IMR-90 (cell line): ENCODE measurements at regions not wholly inside any gene's neighbourhood (a gene's known extent, or its start where the extent isn't known, plus 50 kb on each side); places are given as distances from the start of the nearest gene placed in this dataset.
A peak's percentile ranks its signal among the peaks of the same experiment; 100 is the strongest.

ENCODE experiments used
- ATAC-seq: fragments of 200-7000 bp; cut with Tn5 transposase; 2 replicates; pipeline ENCODE4 v1.9.1; 2020; ENCODE audit warnings: low read depth, mild to moderate bottlenecking, moderate library complexity
- BruUV-seq: library from RNA; stranded (reverse); fragments of 400-500 nt; replicated peaks from 2 replicates; lab custom pipeline; 2021; lab: Mats Ljungman, UMichigan
- CTCF ChIA-PET: fragments of 300-600 bp; formaldehyde crosslinking; extraction: SDS; loops from one replicate; lab custom pipeline; 2021; ENCODE audit warnings: antibody characterized with exemption; lab: Yijun Ruan, JAX
- POLR2A ChIA-PET: fragments of 300-600 bp; sonication (Branson Sonifier 250); formaldehyde crosslinking; loops from one replicate; lab custom pipeline; 2022; ENCODE audit warnings: antibody characterized with exemption; ENCODE audit not compliant: unreplicated experiment; lab: Charles Lee
- DNase-seq: peaks from one replicate; pipeline ENCODE4 v3.0.0; 2013
- H2AFZ ChIP-seq: replicated peaks from 2 replicates; pipeline ENCODE3; 2013; ENCODE audit warnings: low read length, mild to moderate bottlenecking; ENCODE audit not compliant: poor library complexity
- H2AK5ac ChIP-seq: 2 replicates; pipeline ENCODE4 v1.6.1; 2013; ENCODE audit warnings: low read depth, low read length, inconsistent platforms
- H2AK9ac ChIP-seq: replicated peaks from 2 replicates; pipeline ENCODE3; 2013; ENCODE audit warnings: mild to moderate bottlenecking, low read depth, low read length, moderate library complexity; ENCODE audit not compliant: poor library complexity
- H2BK120ac ChIP-seq: 2 replicates; pipeline ENCODE4 v1.6.1; 2013; ENCODE audit warnings: low read depth, low read length, inconsistent platforms
- H2BK15ac ChIP-seq: 3 replicates; pipeline ENCODE4 v1.6.1; 2013; ENCODE audit warnings: low read depth, low read length, inconsistent platforms
- H2BK20ac ChIP-seq: 2 replicates; pipeline ENCODE4 v1.6.1; 2013; ENCODE audit warnings: low read depth, mild to moderate bottlenecking, inconsistent platforms, low read length, moderate library complexity
- H2BK5ac ChIP-seq: 2 replicates; pipeline ENCODE4 v1.6.1; 2013; ENCODE audit warnings: mild to moderate bottlenecking, low read depth, low read length, inconsistent platforms; ENCODE audit not compliant: poor library complexity, severe bottlenecking
- H3K14ac ChIP-seq: replicated peaks from 2 replicates; pipeline ENCODE4 v1.6.1; 2013; ENCODE audit warnings: low read depth, low read length, inconsistent platforms
- H3K18ac ChIP-seq: 2 replicates; pipeline ENCODE4 v1.6.1; 2013; ENCODE audit warnings: low read depth, low read length, control low read depth
- H3K23ac ChIP-seq: 2 replicates; pipeline ENCODE4 v1.6.1; 2013; ENCODE audit warnings: low read depth, low read length, inconsistent platforms
- H3K27ac ChIP-seq: 2 replicates; pipeline ENCODE4 v1.5.1; 2013; ENCODE audit warnings: mild to moderate bottlenecking, control low read depth, low read length; ENCODE audit not compliant: insufficient read depth
- H3K27me3 ChIP-seq: 2 replicates; pipeline ENCODE4 v1.6.1; 2013; ENCODE audit warnings: low read length; ENCODE audit not compliant: control insufficient read depth, insufficient read depth
- H3K36me3 ChIP-seq: 2 replicates; pipeline ENCODE4 v1.6.1; 2013; ENCODE audit warnings: low read length, mixed read lengths; ENCODE audit not compliant: control insufficient read depth, insufficient read depth
- H3K4ac ChIP-seq: 2 replicates; pipeline ENCODE4 v1.6.1; 2013; ENCODE audit warnings: low read depth, low read length, inconsistent platforms
- H3K4me1 ChIP-seq: 2 replicates; pipeline ENCODE4 v1.6.1; 2013; ENCODE audit warnings: low read length, mixed read lengths; ENCODE audit not compliant: control insufficient read depth, insufficient read depth
- H3K4me2 ChIP-seq: 2 replicates; pipeline ENCODE4 v1.6.1; 2013; ENCODE audit warnings: low read depth, mild to moderate bottlenecking, control low read depth, low read length, moderate library complexity
- H3K4me3 ChIP-seq: 2 replicates; pipeline ENCODE4 v1.5.1; 2013; ENCODE audit warnings: low read depth, mild to moderate bottlenecking, control low read depth, low read length, moderate library complexity; ENCODE audit not compliant: insufficient read depth
- H3K56ac ChIP-seq: 2 replicates; pipeline ENCODE4 v1.6.1; 2013; ENCODE audit warnings: low read length, inconsistent platforms; ENCODE audit not compliant: insufficient read depth; ENCODE audit errors: extremely low read depth
- H3K79me1 ChIP-seq, 2 experiments: 2 replicates each; pipeline ENCODE4 v1.6.1; 2013; ENCODE audit warnings: low read length in 2 of 2, inconsistent platforms in 1 of 2, low read depth in 1 of 2
- H3K9ac ChIP-seq: 2 replicates; pipeline ENCODE4 v1.6.1; 2013; ENCODE audit warnings: low read depth, low read length, control low read depth
- H3K9me1 ChIP-seq: 2 replicates; pipeline ENCODE4 v1.6.1; 2013; ENCODE audit warnings: low read length, inconsistent platforms; ENCODE audit not compliant: insufficient read depth
- H3K9me3 ChIP-seq: 2 replicates; pipeline ENCODE4 v1.6.1; 2013; ENCODE audit warnings: low read length; ENCODE audit not compliant: control insufficient read depth, insufficient read depth
- H4K20me1 ChIP-seq: 2 replicates; pipeline ENCODE4 v1.6.1; 2013; ENCODE audit warnings: low read length, inconsistent platforms; ENCODE audit not compliant: insufficient read depth
- H4K5ac ChIP-seq: 2 replicates; pipeline ENCODE4 v1.6.1; 2013; ENCODE audit warnings: mild to moderate bottlenecking, low read depth, low read length, control low read depth
- H4K8ac ChIP-seq, 2 experiments: 2 replicates each; pipeline ENCODE4 v1.6.1; 2013; ENCODE audit warnings: low read depth in 2 of 2, low read length in 2 of 2, control low read depth in 1 of 2, inconsistent platforms in 1 of 2
- H4K91ac ChIP-seq: 2 replicates; pipeline ENCODE4 v1.6.1; 2013; ENCODE audit warnings: low read depth, low read length, inconsistent platforms; ENCODE audit not compliant: insufficient read depth
- BHLHE40 ChIP-seq: fragments of 150-350 bp; IDR thresholded peaks from 2 replicates; pipeline ENCODE4 v1.6.1; 2016; ENCODE audit warnings: mild to moderate bottlenecking, low read depth, low read length
- CHD1 ChIP-seq: IDR thresholded peaks from 2 replicates; pipeline ENCODE4 v1.6.1; 2012; ENCODE audit warnings: low read depth, low read length, improper control_type of control experiment
- ELK1 ChIP-seq: fragments of 150-350 bp; IDR thresholded peaks from 2 replicates; pipeline ENCODE4 v1.6.1; 2016; ENCODE audit warnings: low read depth, mild to moderate bottlenecking, low read length, moderate library complexity, borderline replicate concordance
- FOS ChIP-seq: fragments of 150-350 bp; IDR thresholded peaks from 2 replicates; pipeline ENCODE4 v1.6.1; 2016; ENCODE audit warnings: low read depth, low read length
- MAZ ChIP-seq: IDR thresholded peaks from 2 replicates; pipeline ENCODE4 v1.6.1; 2012; ENCODE audit warnings: low read depth, mild to moderate bottlenecking, low read length, improper control_type of control experiment, moderate library complexity, borderline replicate concordance
- MXI1 ChIP-seq: IDR thresholded peaks from 2 replicates; pipeline ENCODE4 v1.6.1; 2012; ENCODE audit warnings: low read depth, mild to moderate bottlenecking, low read length, moderate library complexity, borderline replicate concordance
- SMC3 ChIP-seq: fragments of 150-350 bp; IDR thresholded peaks from 2 replicates; pipeline ENCODE4 v1.6.1; 2016; ENCODE audit warnings: low read depth, mild to moderate bottlenecking, antibody characterized with exemption, low read length, moderate library complexity
- WGBS, 2 experiments: methylation state at CpG; one replicate each; pipeline versions ENCODE4 v1.1.5 to v1.1.7; 2013; ENCODE audit warnings: missing lambda C conversion rate in 2 of 2; ENCODE audit not compliant: insufficient read length in 1 of 2; ENCODE audit errors: extremely low coverage in 2 of 2; 5-methylcytosine and 5-hydroxymethylcytosine counted together
- dilution Hi-C: fragments of 300-500 bp; cut with HindIII; formaldehyde crosslinking; loops from one replicate; pipeline ENCODE4 v1.14.3; 2018; ENCODE audit warnings: low sequenced_read_pairs; ENCODE audit not compliant: unreplicated experiment
- in situ Hi-C: fragments of 300-500 bp; cut with MboI; formaldehyde crosslinking; loops from 3 replicates; pipeline ENCODE4 v1.14.3; 2019; ENCODE audit warnings: low sequenced_read_pairs, inconsistent platforms, mixed read lengths
- intact Hi-C: fragments of 100-400 bp; cut with micrococcal nuclease; formaldehyde crosslinking; loops from 2 replicates; pipeline ENCODE4 v1.10.0; 2022

GRCh38 chr1:87600055-87600850 is 271.6 kb downstream of the LMO4 start:
- no peak overlapping the region for H3K9ac ChIP-seq
- no peak overlapping the region for H3K23ac ChIP-seq
- TF ChIP-seq CHD1, result no peak
- no peak for TF ChIP-seq SMC3
- TF ChIP-seq MAZ, result no peak
- no peak for TF ChIP-seq ELK1
- no peak for TF ChIP-seq BHLHE40
- no peak for TF ChIP-seq MXI1
- TF ChIP-seq FOS, result no peak
- no peaks in the 10 kb centered on the region for H4K20me1 ChIP-seq
- no peak overlapping the region for H2BK20ac ChIP-seq
- no peak overlapping the region for H4K5ac ChIP-seq
- peaks cover 2% of the 10 kb centered on the region; the same call in 1 of the 2 replicates for H3K4me1 ChIP-seq
- dilution Hi-C loops (no loop called here), intact Hi-C loops (no loop called here), in situ Hi-C loops (no loop called here)
- no peaks in the 10 kb centered on the region for H3K79me1 ChIP-seq
- H2BK120ac ChIP-seq, result no peak overlapping the region
- no peak overlapping the region for H2AFZ ChIP-seq
- H3K14ac ChIP-seq, result no peak overlapping the region
- H3K27me3 ChIP-seq, result no peaks in the 10 kb centered on the region
- no peak overlapping the region for H3K4ac ChIP-seq
- no peak overlapping the region for H2BK15ac ChIP-seq
- no peaks in the 10 kb centered on the region for H3K9me1 ChIP-seq
- no peak overlapping the region for H2AK9ac ChIP-seq
- no CpG with 5 or more reads among the region's 6 CpGs for WGBS, 2 experiments
- H3K9me3 ChIP-seq, result no peaks in the 10 kb centered on the region
- H3K56ac ChIP-seq, result no peak overlapping the region
- no peak overlapping the region for H3K18ac ChIP-seq
- no peak overlapping the region for H3K4me3 ChIP-seq
- H3K36me3 ChIP-seq, result no peaks in the 10 kb centered on the region
- no peak overlapping the region for H3K27ac ChIP-seq
- peak; percentile 54 for ATAC-seq
- ChIA-PET CTCF (interaction anchor here (0.7 kb wide), 1 partner anchor 162 kb away, joined by 3 read pairs; no protein-coding TSS in a partner anchor), POLR2A (interaction anchor here (0.6 kb wide), 1 partner anchor 23 kb away, joined by 4 read pairs; no protein-coding TSS in a partner anchor)
- H4K8ac ChIP-seq, result no peak overlapping the region
- H2AK5ac ChIP-seq, result no peak overlapping the region
- peak; percentile 15 for DNase-seq
- H3K4me2 ChIP-seq, result no peak overlapping the region
- H2BK5ac ChIP-seq, result no peak overlapping the region
- H4K91ac ChIP-seq, result no peak overlapping the region
- no TSS peak for BruUV-seq
